ENCODE measurements at regions not wholly inside any gene's neighbourhood (a gene's known extent, or its start where the extent isn't known, plus 50 kb on each side); places are given as distances from the start of the nearest gene placed in this dataset.

GRCh38 chr7:156533964-156534363 lies 106.6 kb upstream of the RNF32 start:
- no peak for TF ChIP-seq BCL6 (CRISPR knock-in tag; IDR thresholded peaks at IDR 0.05)
- TF ChIP-seq CBFB (CRISPR knock-in tag; IDR thresholded peaks at IDR 0.05), result no peak

All from HepG2 (cell line).